ENCODE measurements at regions not wholly inside any gene's neighbourhood (a gene's known extent, or its start where the extent isn't known, plus 50 kb on each side); places are given as distances from the start of the nearest gene placed in this dataset.

- no peak for TF ChIP-seq PPARA (CRISPR knock-in tag; IDR thresholded peaks at IDR 0.05; ENCODE audit: borderline replicate concordance)
- no peak for TF ChIP-seq ZNF70 (CRISPR knock-in tag; IDR thresholded peaks at IDR 0.05)
- TF ChIP-seq ZNF565 (CRISPR knock-in tag; conservative IDR thresholded peaks at IDR 0.05; ENCODE audit: low read depth): no peak
- TF ChIP-seq POU6F1 (CRISPR knock-in tag; IDR thresholded peaks at IDR 0.05; ENCODE audit: borderline replicate concordance, low read depth): no peak
- TF ChIP-seq, protein P1, sequence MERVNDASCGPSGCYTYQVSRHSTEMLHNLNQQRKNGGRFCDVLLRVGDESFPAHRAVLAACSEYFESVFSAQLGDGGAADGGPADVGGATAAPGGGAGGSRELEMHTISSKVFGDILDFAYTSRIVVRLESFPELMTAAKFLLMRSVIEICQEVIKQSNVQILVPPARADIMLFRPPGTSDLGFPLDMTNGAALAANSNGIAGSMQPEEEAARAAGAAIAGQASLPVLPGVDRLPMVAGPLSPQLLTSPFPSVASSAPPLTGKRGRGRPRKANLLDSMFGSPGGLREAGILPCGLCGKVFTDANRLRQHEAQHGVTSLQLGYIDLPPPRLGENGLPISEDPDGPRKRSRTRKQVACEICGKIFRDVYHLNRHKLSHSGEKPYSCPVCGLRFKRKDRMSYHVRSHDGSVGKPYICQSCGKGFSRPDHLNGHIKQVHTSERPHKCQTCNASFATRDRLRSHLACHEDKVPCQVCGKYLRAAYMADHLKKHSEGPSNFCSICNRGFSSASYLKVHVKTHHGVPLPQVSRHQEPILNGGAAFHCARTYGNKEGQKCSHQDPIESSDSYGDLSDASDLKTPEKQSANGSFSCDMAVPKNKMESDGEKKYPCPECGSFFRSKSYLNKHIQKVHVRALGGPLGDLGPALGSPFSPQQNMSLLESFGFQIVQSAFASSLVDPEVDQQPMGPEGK (CRISPR knock-in tag; IDR thresholded peaks at IDR 0.05; ENCODE audit: borderline replicate concordance): no peak
- no peak for TF ChIP-seq ZNF8 (CRISPR knock-in tag; IDR thresholded peaks at IDR 0.05)
- TF ChIP-seq, protein P2, sequence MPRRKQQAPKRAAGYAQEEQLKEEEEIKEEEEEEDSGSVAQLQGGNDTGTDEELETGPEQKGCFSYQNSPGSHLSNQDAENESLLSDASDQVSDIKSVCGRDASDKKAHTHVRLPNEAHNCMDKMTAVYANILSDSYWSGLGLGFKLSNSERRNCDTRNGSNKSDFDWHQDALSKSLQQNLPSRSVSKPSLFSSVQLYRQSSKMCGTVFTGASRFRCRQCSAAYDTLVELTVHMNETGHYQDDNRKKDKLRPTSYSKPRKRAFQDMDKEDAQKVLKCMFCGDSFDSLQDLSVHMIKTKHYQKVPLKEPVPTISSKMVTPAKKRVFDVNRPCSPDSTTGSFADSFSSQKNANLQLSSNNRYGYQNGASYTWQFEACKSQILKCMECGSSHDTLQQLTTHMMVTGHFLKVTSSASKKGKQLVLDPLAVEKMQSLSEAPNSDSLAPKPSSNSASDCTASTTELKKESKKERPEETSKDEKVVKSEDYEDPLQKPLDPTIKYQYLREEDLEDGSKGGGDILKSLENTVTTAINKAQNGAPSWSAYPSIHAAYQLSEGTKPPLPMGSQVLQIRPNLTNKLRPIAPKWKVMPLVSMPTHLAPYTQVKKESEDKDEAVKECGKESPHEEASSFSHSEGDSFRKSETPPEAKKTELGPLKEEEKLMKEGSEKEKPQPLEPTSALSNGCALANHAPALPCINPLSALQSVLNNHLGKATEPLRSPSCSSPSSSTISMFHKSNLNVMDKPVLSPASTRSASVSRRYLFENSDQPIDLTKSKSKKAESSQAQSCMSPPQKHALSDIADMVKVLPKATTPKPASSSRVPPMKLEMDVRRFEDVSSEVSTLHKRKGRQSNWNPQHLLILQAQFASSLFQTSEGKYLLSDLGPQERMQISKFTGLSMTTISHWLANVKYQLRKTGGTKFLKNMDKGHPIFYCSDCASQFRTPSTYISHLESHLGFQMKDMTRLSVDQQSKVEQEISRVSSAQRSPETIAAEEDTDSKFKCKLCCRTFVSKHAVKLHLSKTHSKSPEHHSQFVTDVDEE (CRISPR knock-in tag; IDR thresholded peaks at IDR 0.05): no peak
- no peak for TF ChIP-seq ZFP30 (CRISPR knock-in tag; IDR thresholded peaks at IDR 0.05)
- TF ChIP-seq BACH2 (CRISPR knock-in tag; IDR thresholded peaks at IDR 0.05; ENCODE audit: borderline replicate concordance): no peak
These were observed 438.6 kb downstream of the ZEB2 start for GRCh38 chr2:144081272-144081671.
